ENCODE measurements at regions not wholly inside any gene's neighbourhood (a gene's known extent, or its start where the extent isn't known, plus 50 kb on each side); places are given as distances from the start of the nearest gene placed in this dataset.
A peak's percentile ranks its signal among the peaks of the same experiment; 100 is the strongest.

- DNase-seq (ENCODE audit: low spot score) = no peak
Observed at GRCh38 chr6:134527108-134527787, 209.3 kb upstream of the SGK1 start.

GRCh38 chr6:134525190-134525868, 207.4 kb upstream of the SGK1 start:
- DNase-seq (ENCODE audit: low spot score) = no peak

- no peak for DNase-seq (ENCODE audit: low spot score)
Observed at GRCh38 chr6:134523903-134524650, 206.2 kb upstream of the SGK1 start.

GRCh38 chr6:134523051-134523450, 205.1 kb upstream of the SGK1 start:
- no peak for DNase-seq (ENCODE audit: low spot score)

- no peak for DNase-seq (ENCODE audit: low spot score)
Observed at GRCh38 chr6:134521116-134521501, 203.2 kb upstream of the SGK1 start.

- peak; percentile 27 for DNase-seq (ENCODE audit: low spot score)
Observed at GRCh38 chr6:134520181-134521115, 202.5 kb upstream of the SGK1 start.

- peak; percentile 45 for DNase-seq (ENCODE audit: low spot score)
Observed at GRCh38 chr6:134519465-134519864, 201.6 kb upstream of the SGK1 start.

GRCh38 chr6:134517868-134518267, 200.0 kb upstream of the SGK1 start:
- DNase-seq (ENCODE audit: low spot score) = no peak

- DNase-seq (ENCODE audit: low spot score) = peak; percentile 82
Observed at GRCh38 chr6:134517145-134517658, 199.3 kb upstream of the SGK1 start.

- no peak for DNase-seq (ENCODE audit: low spot score)
Observed at GRCh38 chr6:134516582-134516981, 198.7 kb upstream of the SGK1 start.

GRCh38 chr6:134515986-134516385, 198.1 kb upstream of the SGK1 start:
- DNase-seq (ENCODE audit: low spot score) = no peak

- DNase-seq (ENCODE audit: low spot score) = no peak
Observed at GRCh38 chr6:134512981-134513391, 195.1 kb upstream of the SGK1 start.

GRCh38 chr6:134511984-134512683, 194.2 kb upstream of the SGK1 start:
- DNase-seq (ENCODE audit: low spot score) = no peak

GRCh38 chr6:134510920-134511319, 193.0 kb upstream of the SGK1 start:
- DNase-seq (ENCODE audit: low spot score) = no peak

GRCh38 chr6:134510142-134510541, 192.2 kb upstream of the SGK1 start:
- no peak for DNase-seq (ENCODE audit: low spot score)

GRCh38 chr6:134508862-134509498, 191.1 kb upstream of the SGK1 start:
- no peak for DNase-seq (ENCODE audit: low spot score)

- DNase-seq (ENCODE audit: low spot score) = no peak
Observed at GRCh38 chr6:134506162-134506561, 188.2 kb upstream of the SGK1 start.

GRCh38 chr6:134503585-134504281, 185.8 kb upstream of the SGK1 start:
- DNase-seq (ENCODE audit: low spot score) = peak; percentile 19

GRCh38 chr6:134502614-134503549, 185.0 kb upstream of the SGK1 start:
- DNase-seq (ENCODE audit: low spot score) = no peak
